GM19463 (cell line): ENCODE measurements at regions not wholly inside any gene's neighbourhood (a gene's known extent, or its start where the extent isn't known, plus 50 kb on each side); places are given as distances from the start of the nearest gene placed in this dataset.

Experiments
- ATAC-seq: cut with Tn5 transposase; IDR thresholded peaks from one replicate; pipeline ENCODE4 v1.9.1; 2021; ENCODE audit warnings: mild to moderate bottlenecking, moderate library complexity; ENCODE audit not compliant: unreplicated experiment

- no peak for ATAC-seq
These were observed 544.5 kb upstream of the CDH11 start for GRCh38 chr16:65666132-65666941.

DNA sequence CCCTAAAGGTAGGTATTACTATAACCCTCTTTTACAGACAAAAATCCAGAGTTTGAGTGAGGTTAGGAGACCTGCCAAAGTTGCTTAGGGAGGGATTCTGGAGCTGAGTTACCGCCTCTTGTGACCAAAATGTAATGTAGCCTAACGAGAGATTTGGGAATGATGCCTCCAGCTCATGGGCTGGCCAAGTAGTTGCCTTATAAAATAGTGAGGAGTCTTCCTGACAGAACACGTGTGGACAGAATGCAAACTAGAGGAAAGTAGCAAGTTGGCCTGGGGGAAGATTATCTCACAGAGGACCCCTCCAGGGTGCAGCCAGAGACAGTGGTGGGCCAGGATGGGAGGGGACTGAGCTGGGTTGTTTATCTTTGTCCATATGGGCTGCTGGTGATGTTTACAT, 543.7 kb upstream of the CDH11 start:
- ATAC-seq = no peak

DNA sequence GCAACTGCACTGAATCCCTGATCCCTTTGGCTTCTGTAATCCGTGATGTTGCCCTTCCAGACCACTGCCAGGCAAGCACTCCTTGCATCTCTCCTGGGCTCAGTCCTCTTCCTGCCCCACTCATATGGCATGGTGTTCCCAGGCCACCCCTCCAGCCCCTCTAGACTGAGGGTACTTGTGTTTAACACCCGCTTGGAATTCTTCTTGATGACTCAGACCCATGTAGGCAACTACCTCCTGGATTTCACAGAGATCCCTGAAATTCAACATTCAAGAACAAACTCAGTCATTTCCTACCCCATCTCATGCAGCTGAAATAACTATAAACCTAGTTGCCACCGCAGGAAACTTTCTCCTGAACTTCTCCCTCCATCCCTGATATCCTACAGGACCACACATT, 541.9 kb upstream of the CDH11 start:
- no peak for ATAC-seq

DNA sequence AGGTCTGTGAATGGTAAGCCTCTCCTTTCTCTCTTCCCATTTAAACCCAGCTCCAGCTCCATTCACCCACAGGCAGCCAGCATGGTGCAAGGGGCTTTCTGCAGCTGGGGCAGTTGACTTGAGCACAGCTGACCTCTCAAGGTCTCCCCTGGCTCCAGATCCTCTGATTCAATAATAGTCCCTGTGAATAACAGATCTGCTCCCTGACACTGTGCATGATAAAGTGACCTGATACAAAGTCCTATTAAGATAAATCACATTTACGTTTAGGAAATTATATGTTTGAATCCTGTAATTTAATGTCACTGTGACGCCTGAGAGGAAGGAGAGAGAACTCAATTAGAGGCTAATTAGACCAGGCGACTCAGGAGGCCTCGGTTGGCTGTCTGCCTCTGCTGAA, 540.4 kb upstream of the CDH11 start:
- ATAC-seq = no peak

DNA sequence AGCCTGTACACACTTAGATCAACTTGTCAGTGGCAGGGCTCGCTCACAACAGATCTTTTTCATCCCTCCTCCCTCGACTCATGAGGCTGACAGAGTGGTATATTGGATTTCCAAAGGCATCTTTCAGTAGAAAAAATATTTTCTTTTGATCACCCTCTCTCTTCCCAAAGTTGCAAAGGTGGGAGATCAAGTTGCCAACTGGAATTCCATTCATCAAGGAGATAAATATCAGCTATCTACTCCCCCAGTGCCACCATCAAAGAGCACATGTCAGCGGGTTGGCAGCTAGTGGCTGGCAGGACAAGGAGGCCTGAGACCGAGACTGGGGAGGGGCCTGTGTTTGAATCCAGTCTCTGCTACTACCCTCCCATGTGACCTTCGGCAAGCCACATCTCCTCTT, 539.7 kb upstream of the CDH11 start:
- ATAC-seq = no peak

- ATAC-seq = no peak
These were observed 538.5 kb upstream of the CDH11 start for GRCh38 chr16:65660390-65660789.

DNA sequence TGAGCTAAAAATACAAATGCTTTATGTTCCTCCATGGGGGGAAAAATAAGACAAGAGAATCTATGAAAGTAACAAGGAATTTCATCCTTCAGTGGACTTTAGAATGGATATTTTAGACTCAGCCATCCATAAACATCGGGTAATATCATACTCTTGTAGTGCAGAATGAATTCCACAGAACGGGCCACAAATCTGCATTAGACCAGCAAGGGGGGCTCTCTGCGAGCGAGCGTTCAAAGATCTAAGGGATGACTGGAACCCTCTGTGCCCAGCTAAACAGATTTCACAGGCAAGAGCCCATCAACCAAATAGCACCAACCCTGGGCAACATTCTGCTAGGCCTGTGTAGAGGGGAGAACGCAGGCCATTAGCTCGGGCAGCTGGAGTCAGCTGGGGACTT, 537.9 kb upstream of the CDH11 start:
- no peak for ATAC-seq

GRCh38 chr16:65658787-65659220, 536.9 kb upstream of the CDH11 start:
- ATAC-seq = no peak

- no peak for ATAC-seq
These were observed 536.5 kb upstream of the CDH11 start for GRCh38 chr16:65658349-65658748.

GRCh38 chr16:65657556-65657955, 535.7 kb upstream of the CDH11 start:
- no peak for ATAC-seq

GRCh38 chr16:65657071-65657494, 535.2 kb upstream of the CDH11 start:
- ATAC-seq = no peak

- ATAC-seq = no peak
These were observed 533.9 kb upstream of the CDH11 start for GRCh38 chr16:65655802-65656201.

GRCh38 chr16:65648101-65648500, 526.2 kb upstream of the CDH11 start:
- no peak for ATAC-seq

DNA sequence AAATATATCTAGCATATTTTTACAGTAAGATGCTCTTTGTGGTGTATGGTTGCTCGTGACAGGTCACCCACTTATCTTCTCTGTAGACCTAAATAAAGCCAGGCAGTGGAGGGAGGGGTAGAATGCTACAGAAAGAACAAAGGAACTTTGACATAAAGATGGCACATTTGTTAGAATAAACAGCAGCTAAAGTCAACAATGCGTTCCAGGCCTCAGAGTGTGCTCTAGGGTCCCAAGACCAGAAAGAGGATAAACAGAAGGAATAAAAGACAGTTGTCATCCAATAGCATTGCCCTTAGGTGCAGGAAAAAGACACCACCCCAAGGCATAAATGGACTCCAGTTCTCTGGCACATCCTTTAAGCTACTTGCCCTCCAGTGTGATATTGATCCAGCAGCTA, 523.0 kb upstream of the CDH11 start:
- no peak for ATAC-seq

DNA sequence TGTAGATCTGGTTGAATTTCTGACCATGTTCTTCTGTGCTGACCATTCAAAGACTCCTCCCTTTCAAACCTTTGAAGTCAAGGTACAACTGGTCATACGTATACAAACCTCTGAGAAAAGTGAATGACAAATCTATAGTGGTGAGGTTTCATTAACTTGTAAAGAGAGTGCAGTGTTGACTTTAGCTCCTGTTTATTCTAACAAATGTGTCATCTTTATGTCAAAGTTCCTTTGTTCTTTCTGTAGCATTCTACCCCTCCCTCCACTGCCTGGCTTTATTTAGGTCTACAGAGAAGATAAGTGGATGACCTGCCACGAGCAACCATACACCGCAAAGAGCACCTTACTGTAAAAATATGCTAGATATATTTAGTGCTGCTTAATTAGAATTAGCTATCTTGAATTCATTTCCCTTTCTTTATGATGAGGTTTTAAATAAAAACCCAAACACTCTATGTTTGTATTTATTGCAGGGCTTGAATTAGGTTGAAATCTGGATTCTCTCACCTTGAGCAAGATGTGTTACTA, 520.0 kb upstream of the CDH11 start:
- ATAC-seq = no peak

GRCh38 chr16:65641049-65641761, 519.3 kb upstream of the CDH11 start:
- no peak for ATAC-seq

DNA sequence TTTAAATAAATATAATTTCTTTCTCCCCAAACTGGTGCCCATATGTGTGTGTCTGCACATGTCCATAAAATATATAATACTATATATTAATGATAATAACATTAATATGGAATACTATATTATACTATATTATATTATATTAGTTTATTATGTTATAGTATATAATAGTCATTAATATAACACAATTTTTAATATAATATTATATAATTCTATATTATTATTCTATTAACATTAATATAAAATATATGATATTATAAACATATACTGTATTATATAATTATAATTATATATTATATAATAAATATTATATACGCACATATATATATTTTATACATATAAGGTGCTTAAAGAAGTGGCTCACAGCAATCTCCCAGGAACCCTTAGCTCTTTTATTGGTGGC, 513.0 kb upstream of the CDH11 start:
- no peak for ATAC-seq

DNA sequence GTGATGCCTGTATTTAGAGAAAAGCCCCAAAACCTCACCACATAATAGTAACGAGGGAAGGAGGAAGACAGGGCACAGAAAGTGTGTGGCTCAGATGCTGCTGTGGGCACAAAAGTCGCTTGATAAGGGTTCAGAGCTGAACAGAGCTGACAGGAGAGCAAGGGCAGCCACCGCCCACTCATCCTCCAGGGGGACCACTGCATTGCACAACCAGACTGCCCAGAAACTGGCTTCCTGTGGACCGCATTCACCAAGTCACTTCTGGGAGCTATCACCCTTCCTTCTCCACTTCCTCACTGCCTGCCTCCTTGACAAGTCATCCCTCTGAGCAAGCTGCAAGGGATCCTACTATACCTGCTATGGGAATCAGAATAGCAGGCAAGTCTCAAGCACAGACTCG, 512.4 kb upstream of the CDH11 start:
- ATAC-seq = no peak

DNA sequence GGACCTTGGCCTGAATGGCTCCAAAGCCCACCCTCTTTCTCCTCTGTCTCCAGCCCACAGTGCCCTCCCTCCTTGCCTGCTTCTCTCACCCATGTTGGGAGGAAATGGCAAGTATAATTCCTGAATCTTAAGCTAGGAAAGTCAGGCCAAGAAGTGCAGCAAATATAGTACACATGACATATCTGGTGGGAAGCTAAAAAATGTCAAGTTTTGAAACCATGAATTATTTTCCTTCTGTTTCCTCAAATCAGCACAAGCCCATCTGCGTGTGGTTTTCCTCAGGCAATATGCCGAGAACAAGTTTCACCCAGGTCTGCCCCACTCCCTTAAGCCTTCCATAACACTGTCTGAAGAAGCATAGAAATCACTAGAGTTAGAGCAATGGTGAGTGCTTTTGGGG, 502.8 kb upstream of the CDH11 start:
- no peak for ATAC-seq

- no peak for ATAC-seq
These were observed 502.4 kb upstream of the CDH11 start for GRCh38 chr16:65624229-65624628.

- no peak for ATAC-seq
These were observed 501.0 kb upstream of the CDH11 start for GRCh38 chr16:65622871-65623270.

- ATAC-seq = no peak
These were observed 500.3 kb upstream of the CDH11 start for GRCh38 chr16:65622151-65622550.
